Stomach (tissue), 4 donors: ENCODE measurements at regions not wholly inside any gene's neighbourhood (a gene's known extent, or its start where the extent isn't known, plus 50 kb on each side); places are given as distances from the start of the nearest gene placed in this dataset.

Experiments used
- EP300 ChIP-seq: sonication (generic); formaldehyde crosslinking; IDR thresholded peaks from one replicate; pipeline ENCODE4 v1.6.1; 2017; ENCODE audit warnings: antibody characterized with exemption
- POLR2A ChIP-seq, 4 donors: fragments of 450-650 bp; IDR thresholded peaks; one replicate each; pipeline ENCODE4 v1.6.1; 2016; ENCODE audit warnings: antibody characterized with exemption in 4 of 4, control low read depth in 2 of 4, mild to moderate bottlenecking in 1 of 4, moderate library complexity in 1 of 4
- POLR2AphosphoS5 ChIP-seq, 3 donors: sonication (generic); formaldehyde crosslinking; IDR thresholded peaks; one replicate each; pipeline ENCODE4 v1.6.1; 2016; ENCODE audit warnings: antibody characterized with exemption in 3 of 3
- TF ChIP-seq, protein P1 (sequence below), 7 experiments: fragments of 450-650 bp in 4 of 7; fragments of 200-600 bp in 3 of 7; sonication (generic) in 3 of 7; IDR thresholded peaks; one replicate each; pipeline ENCODE4 v1.5.1; 2016 to 2019; ENCODE audit warnings: antibody characterized with exemption in 7 of 7, control low read depth in 2 of 7, mild to moderate bottlenecking in 1 of 7

- TF ChIP-seq POLR2A (IDR thresholded peaks at IDR 0.05) = no peak
- TF ChIP-seq, protein P1, sequence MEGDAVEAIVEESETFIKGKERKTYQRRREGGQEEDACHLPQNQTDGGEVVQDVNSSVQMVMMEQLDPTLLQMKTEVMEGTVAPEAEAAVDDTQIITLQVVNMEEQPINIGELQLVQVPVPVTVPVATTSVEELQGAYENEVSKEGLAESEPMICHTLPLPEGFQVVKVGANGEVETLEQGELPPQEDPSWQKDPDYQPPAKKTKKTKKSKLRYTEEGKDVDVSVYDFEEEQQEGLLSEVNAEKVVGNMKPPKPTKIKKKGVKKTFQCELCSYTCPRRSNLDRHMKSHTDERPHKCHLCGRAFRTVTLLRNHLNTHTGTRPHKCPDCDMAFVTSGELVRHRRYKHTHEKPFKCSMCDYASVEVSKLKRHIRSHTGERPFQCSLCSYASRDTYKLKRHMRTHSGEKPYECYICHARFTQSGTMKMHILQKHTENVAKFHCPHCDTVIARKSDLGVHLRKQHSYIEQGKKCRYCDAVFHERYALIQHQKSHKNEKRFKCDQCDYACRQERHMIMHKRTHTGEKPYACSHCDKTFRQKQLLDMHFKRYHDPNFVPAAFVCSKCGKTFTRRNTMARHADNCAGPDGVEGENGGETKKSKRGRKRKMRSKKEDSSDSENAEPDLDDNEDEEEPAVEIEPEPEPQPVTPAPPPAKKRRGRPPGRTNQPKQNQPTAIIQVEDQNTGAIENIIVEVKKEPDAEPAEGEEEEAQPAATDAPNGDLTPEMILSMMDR (IDR thresholded peaks at IDR 0.05) = no peak
- no peak for TF ChIP-seq EP300
- peak in 2 of 3 donors; percentile 25 to 48 for TF ChIP-seq POLR2AphosphoS5 (IDR thresholded peaks at IDR 0.05)
Observed at GRCh38 chr5:57032151-57032551, 80.2 kb upstream of the MIER3 start.
